ENCODE measurements at regions not wholly inside any gene's neighbourhood (a gene's known extent, or its start where the extent isn't known, plus 50 kb on each side); places are given as distances from the start of the nearest gene placed in this dataset.

DNA sequence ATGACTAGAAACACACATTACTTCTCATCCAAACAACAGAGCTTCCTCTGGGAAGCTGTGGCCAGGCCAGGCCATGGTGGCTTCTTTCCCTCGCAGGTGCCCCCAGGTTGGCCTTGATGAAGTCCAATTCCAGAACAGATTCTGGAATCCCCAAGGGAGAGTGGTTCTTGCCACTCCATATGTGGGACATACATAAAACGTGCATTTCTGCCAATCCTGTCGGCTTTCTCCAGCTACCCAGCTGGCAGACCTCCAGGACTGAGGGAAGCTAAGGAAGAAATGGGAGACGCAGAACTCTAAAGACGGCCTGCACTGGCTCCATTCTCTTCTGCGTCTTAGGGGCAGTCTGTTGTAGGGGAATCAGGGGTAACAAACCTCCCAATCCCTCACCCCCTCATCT, 219.2 kb upstream of the CDH5 start:
- TF ChIP-seq, protein P1, sequence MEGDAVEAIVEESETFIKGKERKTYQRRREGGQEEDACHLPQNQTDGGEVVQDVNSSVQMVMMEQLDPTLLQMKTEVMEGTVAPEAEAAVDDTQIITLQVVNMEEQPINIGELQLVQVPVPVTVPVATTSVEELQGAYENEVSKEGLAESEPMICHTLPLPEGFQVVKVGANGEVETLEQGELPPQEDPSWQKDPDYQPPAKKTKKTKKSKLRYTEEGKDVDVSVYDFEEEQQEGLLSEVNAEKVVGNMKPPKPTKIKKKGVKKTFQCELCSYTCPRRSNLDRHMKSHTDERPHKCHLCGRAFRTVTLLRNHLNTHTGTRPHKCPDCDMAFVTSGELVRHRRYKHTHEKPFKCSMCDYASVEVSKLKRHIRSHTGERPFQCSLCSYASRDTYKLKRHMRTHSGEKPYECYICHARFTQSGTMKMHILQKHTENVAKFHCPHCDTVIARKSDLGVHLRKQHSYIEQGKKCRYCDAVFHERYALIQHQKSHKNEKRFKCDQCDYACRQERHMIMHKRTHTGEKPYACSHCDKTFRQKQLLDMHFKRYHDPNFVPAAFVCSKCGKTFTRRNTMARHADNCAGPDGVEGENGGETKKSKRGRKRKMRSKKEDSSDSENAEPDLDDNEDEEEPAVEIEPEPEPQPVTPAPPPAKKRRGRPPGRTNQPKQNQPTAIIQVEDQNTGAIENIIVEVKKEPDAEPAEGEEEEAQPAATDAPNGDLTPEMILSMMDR (CRISPR knock-in tag; IDR thresholded peaks at IDR 0.05) = no peak
- TF ChIP-seq ZBTB46 (CRISPR knock-in tag; IDR thresholded peaks at IDR 0.05; ENCODE audit: borderline replicate concordance) (no peak), KLF16 (CRISPR knock-in tag; IDR thresholded peaks at IDR 0.05) (no peak)
